HEK293 (cell line): ENCODE measurements at regions not wholly inside any gene's neighbourhood (a gene's known extent, or its start where the extent isn't known, plus 50 kb on each side); places are given as distances from the start of the nearest gene placed in this dataset.

Experiments
- CTCF ChIA-PET: fragments of 350-600 bp; formaldehyde crosslinking; extraction: SDS; loops from one replicate; lab custom pipeline; 2021; ENCODE audit warnings: antibody characterized with exemption; lab: Yijun Ruan, JAX
- POLR2A ChIA-PET: fragments of 300-600 bp; formaldehyde crosslinking; extraction: SDS; loops from one replicate; lab custom pipeline; 2020; ENCODE audit warnings: antibody characterized with exemption, inconsistent platforms; lab: Yijun Ruan, JAX
- H3K27ac ChIP-seq: fragments of 200-500 bp; sonication (Bioruptor generic); 2 replicates; pipeline ENCODE4 v1.5.1; 2014; ENCODE audit warnings: low read depth, low read length, control low read depth, inconsistent platforms; ENCODE audit errors: extremely low read depth
- H3K36me3 ChIP-seq, 2 experiments: fragments of 200-500 bp in 1 of 2; sonication (Bioruptor generic) in 1 of 2; 1 replicate in 1 of 2; 2 replicates in 1 of 2; pipeline ENCODE4 v1.5.1; 2014 to 2017; ENCODE audit warnings: inconsistent platforms in 2 of 2, low read length in 2 of 2; ENCODE audit not compliant: control insufficient read depth in 2 of 2, insufficient read depth in 1 of 2
- H3K4me1 ChIP-seq: fragments of 200-500 bp; sonication (Bioruptor generic); 2 replicates; pipeline ENCODE4 v1.5.1; 2014; ENCODE audit warnings: mild to moderate bottlenecking, low read length, inconsistent platforms; ENCODE audit not compliant: control insufficient read depth, insufficient read depth
- H3K4me3 ChIP-seq: 2 replicates; pipeline ENCODE4 v1.5.1; 2011; ENCODE audit warnings: low read depth, mild to moderate bottlenecking, control low read depth, low read length, moderate library complexity
- H3K9me3 ChIP-seq: fragments of 200-500 bp; sonication (Bioruptor generic); 2 replicates; pipeline ENCODE4 v1.5.1; 2014; ENCODE audit warnings: low read depth, low read length, inconsistent platforms; ENCODE audit not compliant: control insufficient read depth, insufficient read depth
- GLI4 ChIP-seq: fragments of 450-650 bp; formaldehyde crosslinking; IDR thresholded peaks from 2 replicates; pipeline ENCODE4 v1.5.1; 2016; ENCODE audit warnings: missing biosample characterization, missing genetic modification characterization
- KLF1 ChIP-seq: fragments of 450-650 bp; formaldehyde crosslinking; IDR thresholded peaks from 2 replicates; pipeline ENCODE4 v1.5.1; 2016; ENCODE audit warnings: missing biosample characterization, missing genetic modification characterization
- PRDM6 ChIP-seq: fragments of 450-650 bp; formaldehyde crosslinking; IDR thresholded peaks from 2 replicates; pipeline ENCODE4 v1.5.1; 2017; ENCODE audit warnings: missing biosample characterization, missing genetic modification characterization
- ZBTB10 ChIP-seq: fragments of 450-650 bp; formaldehyde crosslinking; IDR thresholded peaks from 2 replicates; pipeline ENCODE4 v1.5.1; 2016; ENCODE audit warnings: missing biosample characterization, missing genetic modification characterization
- ZBTB17 ChIP-seq: fragments of 450-650 bp; formaldehyde crosslinking; IDR thresholded peaks from 2 replicates; pipeline ENCODE4 v1.5.1; 2016; ENCODE audit warnings: missing biosample characterization, missing genetic modification characterization
- ZBTB26 ChIP-seq: fragments of 450-650 bp; formaldehyde crosslinking; optimal IDR thresholded peaks from 2 replicates; pipeline ENCODE3; 2016; ENCODE audit warnings: missing biosample characterization, mild to moderate bottlenecking, missing genetic modification characterization
- ZFP37 ChIP-seq: fragments of 450-650 bp; formaldehyde crosslinking; IDR thresholded peaks from 2 replicates; pipeline ENCODE4 v1.5.1; 2016; ENCODE audit warnings: missing biosample characterization, missing genetic modification characterization
- ZNF146 ChIP-seq: fragments of 450-650 bp; formaldehyde crosslinking; IDR thresholded peaks from 2 replicates; pipeline ENCODE4 v1.5.1; 2016; ENCODE audit warnings: missing biosample characterization, missing genetic modification characterization
- ZNF169 ChIP-seq: fragments of 450-650 bp; formaldehyde crosslinking; IDR thresholded peaks from 2 replicates; pipeline ENCODE4 v1.5.1; 2016; ENCODE audit warnings: missing biosample characterization, missing genetic modification characterization
- ZNF214 ChIP-seq: fragments of 450-650 bp; formaldehyde crosslinking; IDR thresholded peaks from 2 replicates; pipeline ENCODE4 v1.5.1; 2017; ENCODE audit warnings: missing biosample characterization, mild to moderate bottlenecking, missing genetic modification characterization, borderline replicate concordance
- ZNF404 ChIP-seq: fragments of 450-650 bp; formaldehyde crosslinking; IDR thresholded peaks from 2 replicates; pipeline ENCODE4 v1.5.1; 2017; ENCODE audit warnings: missing biosample characterization, missing genetic modification characterization
- ZNF416 ChIP-seq: fragments of 450-650 bp; formaldehyde crosslinking; IDR thresholded peaks from 2 replicates; pipeline ENCODE4 v1.5.1; 2016; ENCODE audit warnings: missing biosample characterization, missing genetic modification characterization
- ZNF426 ChIP-seq: fragments of 450-650 bp; formaldehyde crosslinking; IDR thresholded peaks from 2 replicates; pipeline ENCODE4 v1.5.1; 2017; ENCODE audit warnings: missing biosample characterization, missing genetic modification characterization, mild to moderate bottlenecking, inconsistent platforms, moderate library complexity
- ZNF473 ChIP-seq: fragments of 450-650 bp; formaldehyde crosslinking; IDR thresholded peaks from 2 replicates; pipeline ENCODE4 v1.5.1; 2017; ENCODE audit warnings: missing biosample characterization, missing genetic modification characterization
- ZNF510 ChIP-seq: fragments of 450-650 bp; formaldehyde crosslinking; IDR thresholded peaks from 2 replicates; pipeline ENCODE4 v1.5.1; 2018; ENCODE audit warnings: mild to moderate bottlenecking, missing genetic modification characterization, missing biosample characterization; ENCODE audit not compliant: insufficient replicate concordance
- ZNF558 ChIP-seq: fragments of 450-650 bp; formaldehyde crosslinking; IDR thresholded peaks from 2 replicates; pipeline ENCODE4 v1.5.1; 2016; ENCODE audit warnings: missing biosample characterization, missing genetic modification characterization
- ZNF677 ChIP-seq: fragments of 450-650 bp; IDR thresholded peaks from 2 replicates; pipeline ENCODE4 v1.5.0; 2018; ENCODE audit warnings: missing biosample characterization, mild to moderate bottlenecking, missing genetic modification characterization, moderate library complexity
- ZNF701 ChIP-seq: fragments of 450-650 bp; formaldehyde crosslinking; IDR thresholded peaks from 2 replicates; pipeline ENCODE4 v1.5.1; 2016; ENCODE audit warnings: missing biosample characterization, missing genetic modification characterization
- ZNF830 ChIP-seq: fragments of 450-650 bp; IDR thresholded peaks from 2 replicates; pipeline ENCODE4 v1.5.0; 2018; ENCODE audit warnings: missing biosample characterization, missing genetic modification characterization, low read depth, mild to moderate bottlenecking, moderate library complexity
- TF ChIP-seq, protein P1 (sequence below): fragments of 450-650 bp; formaldehyde crosslinking; IDR thresholded peaks from 2 replicates; pipeline ENCODE4 v1.5.1; 2016; ENCODE audit warnings: missing biosample characterization, missing genetic modification characterization, low read depth
- TF ChIP-seq, protein P2 (sequence below): fragments of 450-650 bp; formaldehyde crosslinking; IDR thresholded peaks from 2 replicates; pipeline ENCODE4 v1.5.1; 2016; ENCODE audit warnings: missing biosample characterization, missing genetic modification characterization
- TF ChIP-seq, protein P3 (sequence below): fragments of 450-650 bp; formaldehyde crosslinking; IDR thresholded peaks from 2 replicates; pipeline ENCODE4 v1.5.1; 2016; ENCODE audit warnings: missing biosample characterization, missing genetic modification characterization

GRCh38 chr4:180950377-180950776 lies 1292.8 kb upstream of the TENM3 start (continued):
- TF ChIP-seq, protein P1, sequence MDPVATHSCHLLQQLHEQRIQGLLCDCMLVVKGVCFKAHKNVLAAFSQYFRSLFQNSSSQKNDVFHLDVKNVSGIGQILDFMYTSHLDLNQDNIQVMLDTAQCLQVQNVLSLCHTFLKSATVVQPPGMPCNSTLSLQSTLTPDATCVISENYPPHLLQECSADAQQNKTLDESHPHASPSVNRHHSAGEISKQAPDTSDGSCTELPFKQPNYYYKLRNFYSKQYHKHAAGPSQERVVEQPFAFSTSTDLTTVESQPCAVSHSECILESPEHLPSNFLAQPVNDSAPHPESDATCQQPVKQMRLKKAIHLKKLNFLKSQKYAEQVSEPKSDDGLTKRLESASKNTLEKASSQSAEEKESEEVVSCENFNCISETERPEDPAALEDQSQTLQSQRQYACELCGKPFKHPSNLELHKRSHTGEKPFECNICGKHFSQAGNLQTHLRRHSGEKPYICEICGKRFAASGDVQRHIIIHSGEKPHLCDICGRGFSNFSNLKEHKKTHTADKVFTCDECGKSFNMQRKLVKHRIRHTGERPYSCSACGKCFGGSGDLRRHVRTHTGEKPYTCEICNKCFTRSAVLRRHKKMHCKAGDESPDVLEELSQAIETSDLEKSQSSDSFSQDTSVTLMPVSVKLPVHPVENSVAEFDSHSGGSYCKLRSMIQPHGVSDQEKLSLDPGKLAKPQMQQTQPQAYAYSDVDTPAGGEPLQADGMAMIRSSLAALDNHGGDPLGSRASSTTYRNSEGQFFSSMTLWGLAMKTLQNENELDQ: no peak
- TF ChIP-seq ZNF214 (tag by site-specific recombination): no peak
- TF ChIP-seq, all 188 proteins: peak for 0

DNA sequence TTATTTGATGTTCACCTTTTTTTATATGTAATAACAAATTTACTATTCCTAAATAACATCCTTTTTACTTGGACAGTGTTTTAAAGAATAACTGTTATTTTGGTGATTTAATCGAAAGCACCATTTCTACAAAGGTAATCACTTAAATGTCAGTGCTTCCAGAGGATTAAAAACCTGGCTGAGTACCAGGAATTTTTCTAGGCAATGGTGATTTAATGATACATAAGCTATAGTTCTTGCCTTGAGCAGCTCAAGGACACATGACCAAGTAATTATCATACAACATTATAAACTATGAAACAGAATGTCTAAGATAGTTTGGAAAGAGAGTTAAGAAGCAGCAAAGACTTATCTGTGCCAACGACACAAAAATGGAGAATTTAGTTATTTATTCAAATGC lies 1291.9 kb upstream of the TENM3 start:
- Histone ChIP-seq H3K4me1 (no peaks in the 10 kb centered on the region; the same call in 1 of the 2 replicates), H3K27ac (no peak overlapping the region), H3K9me3 (no peaks in the 10 kb centered on the region), H3K36me3 (no peaks in the 10 kb centered on the region), H3K4me3 (no peak overlapping the region)
- ChIA-PET POLR2A (no interaction called here), CTCF (interaction anchor here (0.6 kb wide), 1 partner anchor 15 kb away, joined by 4 read pairs; no protein-coding TSS in a partner anchor)
- no peak for TF ChIP-seq ZNF146 (tag by site-specific recombination)
- no peak for TF ChIP-seq ZNF416 (tag by site-specific recombination)
- no peak for TF ChIP-seq ZNF677 (tag by site-specific recombination)
- no peak for TF ChIP-seq ZNF701 (tag by site-specific recombination)
- TF ChIP-seq, protein P2, sequence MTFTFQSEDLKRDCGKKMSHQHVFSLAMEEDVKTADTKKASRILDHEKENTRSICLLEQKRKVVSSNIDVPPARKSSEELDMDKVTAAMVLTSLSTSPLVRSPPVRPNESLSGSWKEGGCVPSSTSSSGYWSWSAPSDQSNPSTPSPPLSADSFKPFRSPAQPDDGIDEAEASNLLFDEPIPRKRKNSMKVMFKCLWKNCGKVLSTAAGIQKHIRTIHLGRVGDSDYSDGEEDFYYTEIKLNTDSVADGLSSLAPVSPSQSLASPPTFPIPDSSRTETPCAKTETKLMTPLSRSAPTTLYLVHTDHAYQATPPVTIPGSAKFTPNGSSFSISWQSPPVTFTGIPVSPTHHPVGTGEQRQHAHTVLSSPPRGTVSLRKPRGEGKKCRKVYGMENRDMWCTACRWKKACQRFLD (tag by site-specific recombination): no peak
- no peak for TF ChIP-seq PRDM6
- TF ChIP-seq ZNF473 (tag by site-specific recombination): no peak
- TF ChIP-seq GLI4: no peak
- TF ChIP-seq ZFP37 (tag by site-specific recombination): no peak
- no peak for TF ChIP-seq ZNF558 (tag by site-specific recombination)
- no peak for TF ChIP-seq KLF1 (tag by site-specific recombination)
- TF ChIP-seq ZNF510: no peak

GRCh38 chr4:180953572-180953971 lies 1289.6 kb upstream of the TENM3 start:
- H3K27ac ChIP-seq: no peak overlapping the region
- H3K9me3 ChIP-seq: no peaks in the 10 kb centered on the region
- no peak overlapping the region for H3K4me3 ChIP-seq
- H3K36me3 ChIP-seq: no peaks in the 10 kb centered on the region
- no peaks in the 10 kb centered on the region; the same call in 1 of the 2 replicates for H3K4me1 ChIP-seq
- POLR2A ChIA-PET: no interaction called here
- CTCF ChIA-PET: interaction anchor here (0.8 to 1.7 kb wide), 3 partner anchors 121 to 132 kb away, joined by 3 to 4 read pairs (median 3); no protein-coding TSS in a partner anchor
- TF ChIP-seq ZNF169 (tag by site-specific recombination) (no peak), ZNF426 (no peak), ZBTB17 (tag by site-specific recombination) (no peak), ZNF830 (no peak), ZNF404 (tag by site-specific recombination) (no peak), ZBTB10 (tag by site-specific recombination) (no peak), ZBTB26 (tag by site-specific recombination) (no peak)
- TF ChIP-seq, protein P3, sequence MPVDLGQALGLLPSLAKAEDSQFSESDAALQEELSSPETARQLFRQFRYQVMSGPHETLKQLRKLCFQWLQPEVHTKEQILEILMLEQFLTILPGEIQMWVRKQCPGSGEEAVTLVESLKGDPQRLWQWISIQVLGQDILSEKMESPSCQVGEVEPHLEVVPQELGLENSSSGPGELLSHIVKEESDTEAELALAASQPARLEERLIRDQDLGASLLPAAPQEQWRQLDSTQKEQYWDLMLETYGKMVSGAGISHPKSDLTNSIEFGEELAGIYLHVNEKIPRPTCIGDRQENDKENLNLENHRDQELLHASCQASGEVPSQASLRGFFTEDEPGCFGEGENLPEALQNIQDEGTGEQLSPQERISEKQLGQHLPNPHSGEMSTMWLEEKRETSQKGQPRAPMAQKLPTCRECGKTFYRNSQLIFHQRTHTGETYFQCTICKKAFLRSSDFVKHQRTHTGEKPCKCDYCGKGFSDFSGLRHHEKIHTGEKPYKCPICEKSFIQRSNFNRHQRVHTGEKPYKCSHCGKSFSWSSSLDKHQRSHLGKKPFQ (tag by site-specific recombination): no peak
